Activated CD4-positive, alpha-beta T cell treated with anti-CD3 and anti-CD28 coated beads, Interleukin-2, amount 50 U/mL, for 48 hours (primary cell): ENCODE measurements at regions not wholly inside any gene's neighbourhood (a gene's known extent, or its start where the extent isn't known, plus 50 kb on each side); places are given as distances from the start of the nearest gene placed in this dataset.

Source experiments
- DNase-seq, 2 experiments: peaks; one replicate each; pipeline ENCODE4 v3.0.0-alpha.2; 2020

DNA sequence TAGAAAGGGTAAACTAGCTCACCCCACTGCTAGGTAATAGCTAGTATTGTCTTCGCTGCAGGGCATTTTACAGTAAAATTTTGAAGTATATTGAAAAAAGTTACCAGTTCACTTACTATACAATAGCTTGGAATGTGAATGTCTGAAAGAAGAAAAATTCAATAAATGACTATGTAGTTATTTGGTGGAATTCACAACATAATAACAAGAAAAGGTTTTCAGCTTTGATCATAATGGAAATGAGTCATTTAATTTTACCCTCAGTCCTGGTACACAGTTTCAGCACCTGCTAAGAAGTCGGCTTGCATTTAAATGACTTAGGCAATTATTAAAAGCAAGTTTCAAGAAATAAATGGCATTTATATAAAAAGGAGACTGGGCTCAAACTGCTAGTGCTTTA lies 90.4 kb downstream of the NUP35 start:
- no peak for DNase-seq

DNA sequence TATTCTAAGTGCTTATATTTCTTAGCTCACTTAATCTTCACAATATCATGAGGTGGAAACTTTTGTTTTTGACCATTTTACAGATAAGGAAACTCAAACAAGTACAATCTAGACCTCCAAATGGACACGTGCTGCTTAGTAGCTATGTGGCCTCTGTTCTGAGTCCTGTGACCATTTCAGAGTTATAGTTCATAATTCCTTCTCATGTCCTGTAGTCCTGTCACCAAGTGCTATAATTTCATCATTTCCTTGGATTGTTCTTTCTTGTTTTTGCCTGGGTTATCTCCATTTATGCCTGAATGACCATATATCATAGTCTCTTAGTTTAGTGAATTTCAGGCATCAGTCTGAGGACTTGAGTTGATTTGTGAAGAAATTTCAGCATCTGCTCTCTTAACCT lies 91.7 kb downstream of the NUP35 start:
- no peak for DNase-seq

DNA sequence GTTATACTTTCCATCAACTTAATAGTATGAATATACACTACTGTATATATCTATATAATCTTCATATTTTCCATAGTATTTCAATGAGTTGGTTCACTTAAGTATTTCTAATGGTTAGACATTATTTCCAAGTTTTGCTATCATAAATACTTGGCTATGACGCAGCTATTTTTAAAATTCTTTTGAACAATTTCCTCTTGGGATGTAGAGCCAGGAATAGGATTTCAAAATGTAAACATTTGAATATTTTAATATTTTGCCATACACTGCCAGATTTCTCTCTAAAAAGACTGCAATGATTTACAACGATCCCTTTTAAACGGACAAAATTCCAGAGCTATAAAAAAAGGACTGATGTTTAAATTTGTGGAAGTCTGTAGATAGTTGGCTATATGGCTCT lies 95.6 kb downstream of the NUP35 start:
- DNase-seq: no peak

DNA sequence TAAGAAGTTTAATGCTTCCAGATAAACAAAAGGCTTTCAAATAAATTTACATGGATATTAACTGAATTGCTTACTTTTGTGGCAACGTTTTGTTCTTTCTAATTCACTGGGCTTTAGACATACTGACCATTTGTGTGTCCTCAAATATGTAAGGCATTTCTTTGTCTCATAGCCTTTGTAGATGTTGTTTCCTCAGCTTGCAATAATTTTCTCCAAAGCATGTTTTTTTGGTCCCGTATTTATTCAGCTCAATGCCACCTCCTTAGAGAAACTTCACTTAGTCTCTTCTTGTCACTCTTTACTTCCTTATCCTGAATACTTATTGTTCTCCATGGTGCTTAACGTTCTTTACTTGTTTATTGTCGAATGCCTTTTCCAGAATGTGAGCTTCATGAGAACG lies 98.5 kb downstream of the NUP35 start:
- DNase-seq: no peak

DNA sequence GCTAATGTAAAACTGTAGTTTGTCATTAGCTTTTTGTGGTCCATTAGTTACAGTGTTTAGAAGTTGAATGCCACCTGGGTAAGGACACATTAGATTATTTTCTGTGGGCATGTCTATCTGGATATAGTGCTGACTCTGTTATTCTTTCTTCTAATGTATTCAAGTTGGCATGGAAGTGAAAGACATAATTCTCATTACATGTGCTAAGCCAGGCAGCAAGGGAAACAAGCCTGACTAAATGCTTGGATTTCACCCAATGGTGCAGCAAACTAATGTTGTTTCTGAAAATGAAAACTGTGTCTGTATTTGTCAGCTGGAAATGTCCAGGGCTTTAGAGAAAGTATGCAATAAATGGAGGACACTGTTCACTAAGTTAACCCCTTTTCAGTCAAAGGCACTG lies 100.7 kb downstream of the NUP35 start:
- DNase-seq: no peak

DNA sequence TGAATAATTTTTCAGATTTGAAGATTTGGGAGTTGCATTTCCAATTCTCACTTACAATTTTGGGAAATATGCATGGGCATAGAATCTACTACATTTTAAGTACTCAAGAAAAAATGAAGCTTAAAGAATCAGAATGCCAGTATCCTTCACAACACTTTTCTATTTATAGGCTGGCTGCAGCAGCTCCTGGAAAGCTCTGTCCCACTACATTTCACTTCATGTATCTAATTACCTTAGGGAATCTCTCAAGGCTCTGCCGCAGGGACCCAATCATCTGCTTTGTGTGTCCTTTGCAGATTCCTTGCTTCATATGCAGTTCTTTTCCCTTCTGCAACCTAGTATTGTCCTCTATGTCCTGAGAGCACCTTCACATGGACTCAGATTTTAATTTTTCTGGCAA lies 102.9 kb downstream of the NUP35 start:
- no peak for DNase-seq

DNA sequence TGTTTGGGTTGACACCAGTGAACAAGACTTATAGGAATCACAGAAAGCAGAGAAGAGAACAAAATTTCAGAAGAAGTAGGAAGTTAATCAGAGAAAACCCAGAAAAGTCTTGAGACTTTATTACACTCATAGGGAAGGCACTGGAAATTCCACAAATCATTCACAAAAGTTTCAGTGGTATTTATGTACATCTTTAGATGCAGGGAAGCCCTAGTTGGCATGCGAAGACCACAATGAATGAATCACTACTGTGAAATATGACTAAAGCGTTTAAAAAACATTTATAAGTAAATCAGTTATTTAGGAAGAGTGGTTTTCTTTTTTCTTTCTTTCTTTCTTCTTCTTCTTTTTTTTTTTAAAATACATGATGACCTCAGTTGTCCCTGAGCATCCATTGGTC lies 105.1 kb downstream of the NUP35 start:
- DNase-seq: peak in 1 of 2 experiments; percentile 11

DNA sequence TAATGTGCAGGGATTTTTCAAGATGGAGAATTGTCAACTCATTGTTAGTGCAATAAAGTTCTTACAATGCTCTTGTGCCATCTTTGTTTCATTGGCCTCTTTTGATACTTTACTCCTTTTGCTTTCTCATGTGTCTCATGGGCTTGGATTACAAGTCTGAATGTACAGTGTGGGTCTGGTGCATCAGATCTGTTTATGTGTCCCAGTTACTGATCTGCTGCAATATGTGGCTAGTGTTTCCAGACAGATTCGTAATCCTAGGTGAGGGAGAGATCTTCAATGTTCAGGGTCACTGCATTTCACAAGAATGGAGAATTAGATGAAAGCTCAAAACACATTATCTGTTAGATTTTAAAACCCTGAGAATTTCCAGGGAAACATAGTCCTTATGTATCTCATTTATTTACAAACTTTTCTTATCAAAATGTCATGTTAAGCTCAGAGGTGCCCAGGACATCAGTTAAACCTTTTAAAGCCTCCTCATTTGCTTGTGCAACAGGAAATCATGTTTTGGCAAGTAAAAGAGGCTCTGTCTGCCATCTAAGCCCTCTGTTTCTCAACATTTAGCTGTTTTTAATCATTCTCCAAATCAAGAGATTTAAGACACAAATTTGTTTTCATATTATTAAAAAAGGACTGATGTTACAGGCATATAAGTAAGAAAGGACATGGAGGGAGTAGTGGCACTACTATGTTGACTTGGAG lies 108.1 kb downstream of the NUP35 start:
- DNase-seq: no peak

DNA sequence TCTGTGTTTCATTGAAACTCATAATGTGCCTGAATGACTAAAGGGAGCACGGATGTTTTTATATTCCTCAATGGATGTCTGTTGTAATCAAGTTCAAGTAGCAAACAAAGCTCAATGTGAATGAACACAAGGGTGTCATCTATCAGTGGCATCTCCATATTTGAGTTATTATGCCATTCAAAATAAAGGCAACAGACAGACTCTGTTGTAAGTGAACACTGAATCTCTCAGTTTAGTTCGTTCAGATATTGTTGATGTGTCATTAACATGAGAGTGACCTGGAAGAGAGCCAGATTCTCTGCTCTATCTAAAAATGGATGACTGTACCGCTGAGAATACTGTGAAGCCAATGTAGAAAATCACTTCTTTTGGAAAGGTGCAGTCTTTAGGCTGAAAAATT lies 118.7 kb downstream of the NUP35 start:
- DNase-seq: no peak

DNA sequence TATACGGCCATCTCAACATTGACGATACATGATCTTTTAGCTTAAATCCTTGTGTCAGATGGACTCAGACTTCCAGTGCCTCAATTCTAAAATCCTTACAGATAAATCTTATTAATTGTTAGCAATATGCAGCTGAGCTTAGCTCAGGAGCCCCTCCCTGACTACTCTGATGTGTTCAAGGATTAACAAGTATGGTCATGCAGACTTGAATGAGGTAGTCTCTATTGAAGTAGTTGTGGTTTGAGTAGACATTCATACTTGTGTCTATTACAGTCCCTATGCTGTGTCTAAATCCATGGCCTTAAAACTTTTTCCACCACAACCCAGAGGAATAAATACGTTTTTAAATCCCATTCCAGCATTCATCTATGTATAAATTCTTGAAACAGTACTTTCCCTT lies 119.5 kb downstream of the NUP35 start:
- no peak for DNase-seq

DNA sequence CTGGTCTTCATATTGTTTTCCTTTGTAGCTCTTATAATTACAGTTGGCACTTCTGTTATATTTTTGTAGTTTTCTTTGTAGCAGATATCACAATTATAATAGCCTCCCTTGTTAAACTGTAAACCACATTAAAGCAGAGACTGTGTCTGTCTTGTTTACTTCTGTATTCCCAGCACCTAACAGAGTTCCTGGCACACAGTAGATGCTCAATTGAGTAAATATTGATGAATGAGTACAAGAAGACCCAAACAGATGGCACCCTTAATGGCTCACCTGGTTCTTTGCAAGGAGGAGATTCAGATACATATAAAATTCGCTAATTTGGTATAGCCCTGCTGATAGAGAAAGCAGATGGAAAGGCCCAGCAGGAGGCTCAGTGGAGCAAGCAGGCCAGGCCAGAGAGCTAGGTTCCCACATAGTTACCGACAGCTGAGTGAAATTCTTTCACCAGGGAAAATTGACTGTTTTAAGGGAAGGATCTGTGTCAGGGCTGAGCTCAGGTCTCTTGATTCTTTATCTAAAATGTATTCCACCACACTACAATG lies 120.1 kb downstream of the NUP35 start:
- DNase-seq: no peak

DNA sequence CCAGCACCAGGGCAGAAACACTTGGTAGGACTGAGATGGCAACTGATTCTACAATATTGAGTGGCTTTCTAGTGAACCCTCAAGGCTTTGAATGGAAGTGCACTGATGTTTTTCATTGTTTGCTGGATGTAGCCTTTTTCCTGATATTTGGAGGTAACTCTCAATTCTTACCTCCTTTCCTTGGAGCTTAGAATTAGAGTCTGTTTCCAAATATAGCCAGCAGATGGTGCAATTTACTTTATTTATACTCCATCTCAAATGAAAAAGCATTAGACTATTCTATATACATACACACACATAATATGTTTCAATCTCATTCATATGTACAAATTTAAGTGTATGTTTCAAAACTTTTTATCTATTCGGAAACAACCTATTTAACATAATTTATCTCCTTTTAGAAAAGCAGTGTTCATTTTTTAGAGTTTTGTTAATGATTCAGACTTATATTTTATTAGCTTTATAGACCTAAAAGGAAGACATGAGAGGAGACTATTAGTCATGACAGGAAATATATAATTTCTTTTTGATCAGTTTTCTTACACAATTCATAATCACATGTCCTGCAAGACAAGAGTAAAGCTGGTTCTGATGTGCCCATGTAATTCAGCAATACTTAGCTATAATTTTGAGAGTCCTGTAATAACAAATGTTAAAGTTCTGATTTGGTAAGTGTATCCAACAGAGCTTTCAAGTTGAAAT lies 124.8 kb downstream of the NUP35 start:
- DNase-seq: no peak

DNA sequence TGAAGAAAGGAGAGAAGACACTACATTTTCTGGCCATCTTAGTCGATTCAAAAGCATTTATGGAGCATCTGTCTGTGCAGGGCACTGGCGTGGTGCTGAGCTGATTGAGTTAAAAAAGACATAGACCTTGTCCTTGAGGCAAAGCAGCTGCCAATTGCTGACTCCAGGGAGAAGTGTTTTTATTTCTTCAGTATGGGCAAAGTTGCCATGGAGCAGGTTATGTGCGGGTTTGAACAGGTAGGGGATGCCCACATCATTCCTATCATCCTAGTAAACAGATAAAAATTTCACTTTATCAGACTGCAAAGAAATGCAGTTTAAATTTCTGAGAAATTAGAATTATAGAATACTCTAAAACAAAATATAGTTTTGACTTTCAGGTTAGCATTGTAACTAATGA lies 125.8 kb downstream of the NUP35 start:
- DNase-seq: no peak

DNA sequence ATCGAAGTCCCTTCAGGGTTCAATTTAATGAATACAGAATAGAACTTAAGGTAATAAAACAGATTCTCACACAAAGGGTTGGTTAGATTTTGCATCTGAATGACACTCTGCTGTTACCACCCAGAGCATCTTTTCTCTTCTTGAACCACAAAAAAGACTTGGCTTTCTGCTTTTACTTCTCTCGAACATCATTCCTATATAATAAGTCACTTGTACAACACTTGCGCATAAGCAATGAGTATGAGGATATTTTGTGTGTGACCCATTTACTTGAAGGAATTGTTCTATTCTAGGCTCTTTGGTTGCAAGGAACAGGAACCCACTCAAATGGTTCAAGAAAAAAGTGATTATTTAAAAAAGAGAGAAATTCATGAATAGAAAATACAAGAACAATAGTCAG lies 126.2 kb downstream of the NUP35 start:
- no peak for DNase-seq

DNA sequence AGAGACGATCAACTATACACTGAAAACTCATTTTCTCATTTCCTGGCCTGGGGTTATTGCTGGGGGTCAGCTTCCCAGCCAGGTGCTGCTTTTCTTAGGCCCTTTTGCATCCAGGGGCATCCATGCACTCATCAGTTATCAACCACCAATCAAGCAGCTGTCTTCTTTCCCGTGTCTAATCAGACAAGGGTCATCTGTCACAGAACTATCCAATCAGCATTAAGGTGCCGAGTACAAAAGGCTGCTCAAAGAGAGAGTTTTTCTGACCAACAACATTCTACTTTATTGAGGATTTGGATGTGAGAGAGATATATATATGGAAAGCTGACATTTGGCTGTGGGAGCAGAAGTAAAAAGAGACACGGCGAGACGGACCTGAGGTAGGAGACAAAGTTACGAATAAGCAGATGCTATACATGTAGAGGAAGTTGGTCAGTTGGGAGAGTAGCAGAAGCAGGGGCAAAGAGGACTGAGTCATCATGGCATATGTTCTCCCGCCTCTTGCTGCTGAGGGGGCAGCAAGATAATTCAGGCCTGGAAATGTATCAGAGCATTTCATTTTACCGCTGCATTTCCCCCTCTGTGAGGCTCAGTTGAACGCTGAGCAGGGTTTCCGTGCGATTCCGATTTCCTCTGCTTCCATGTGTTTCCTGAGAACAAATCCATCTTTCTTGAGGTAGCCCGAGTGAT lies 129.3 kb downstream of the NUP35 start:
- DNase-seq: no peak

DNA sequence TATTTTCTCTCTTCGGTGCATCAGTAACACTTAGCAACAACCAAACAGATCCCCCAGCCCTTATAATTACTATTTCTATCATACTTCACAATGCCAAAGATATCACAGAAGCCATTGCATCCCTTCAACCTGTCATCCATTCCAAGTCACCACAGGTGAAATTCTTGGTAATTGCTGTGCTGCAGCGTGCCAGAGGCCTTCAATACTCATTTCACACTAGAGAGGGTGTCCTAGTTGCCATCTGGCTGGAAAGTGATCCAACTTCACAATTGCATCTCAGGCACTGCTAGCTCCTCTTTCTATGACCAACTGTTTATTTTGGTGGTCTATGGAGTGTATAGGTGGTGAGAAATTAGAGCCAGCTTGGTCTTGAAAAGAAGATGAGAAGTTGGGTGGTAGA lies 131.2 kb downstream of the NUP35 start:
- DNase-seq: no peak

DNA sequence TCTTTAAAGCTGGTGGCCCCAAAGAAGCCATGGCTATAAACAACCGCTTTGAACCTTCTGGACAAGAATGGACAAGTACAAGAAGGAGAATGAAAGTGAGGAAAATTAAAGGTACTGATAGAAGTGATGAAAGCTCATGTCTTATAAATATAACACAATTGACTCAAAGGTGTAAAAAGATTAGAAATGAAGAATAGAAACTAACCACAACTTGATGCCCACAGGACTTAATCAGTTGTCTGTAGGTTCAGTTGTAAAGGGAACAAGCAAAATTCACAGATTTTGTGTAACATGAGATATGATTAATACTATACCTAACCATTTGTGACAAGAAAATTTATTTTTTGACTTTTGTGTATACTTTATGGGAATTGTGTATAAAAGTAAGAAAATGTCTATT lies 135.7 kb downstream of the NUP35 start:
- DNase-seq: no peak

DNA sequence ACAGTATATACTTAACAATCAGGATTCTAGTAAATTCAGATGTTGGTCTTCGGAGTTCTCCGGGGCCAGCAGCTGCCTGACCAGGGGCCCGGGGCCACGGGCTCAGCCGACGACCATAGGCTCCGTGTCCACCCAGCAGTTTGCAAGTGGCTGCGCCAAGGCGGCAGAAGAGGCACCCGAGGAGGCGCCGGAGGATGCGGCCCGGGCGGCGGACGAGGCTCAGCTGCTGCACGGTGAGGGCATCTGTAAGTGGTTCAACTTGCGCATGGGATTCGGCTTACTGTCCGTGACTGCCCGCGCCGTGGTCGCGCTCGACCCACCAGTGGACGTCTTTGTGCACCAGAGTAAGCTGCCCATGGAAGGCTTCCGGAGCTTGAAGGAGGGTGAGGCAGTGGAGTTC lies 136.3 kb downstream of the NUP35 start:
- no peak for DNase-seq

DNA sequence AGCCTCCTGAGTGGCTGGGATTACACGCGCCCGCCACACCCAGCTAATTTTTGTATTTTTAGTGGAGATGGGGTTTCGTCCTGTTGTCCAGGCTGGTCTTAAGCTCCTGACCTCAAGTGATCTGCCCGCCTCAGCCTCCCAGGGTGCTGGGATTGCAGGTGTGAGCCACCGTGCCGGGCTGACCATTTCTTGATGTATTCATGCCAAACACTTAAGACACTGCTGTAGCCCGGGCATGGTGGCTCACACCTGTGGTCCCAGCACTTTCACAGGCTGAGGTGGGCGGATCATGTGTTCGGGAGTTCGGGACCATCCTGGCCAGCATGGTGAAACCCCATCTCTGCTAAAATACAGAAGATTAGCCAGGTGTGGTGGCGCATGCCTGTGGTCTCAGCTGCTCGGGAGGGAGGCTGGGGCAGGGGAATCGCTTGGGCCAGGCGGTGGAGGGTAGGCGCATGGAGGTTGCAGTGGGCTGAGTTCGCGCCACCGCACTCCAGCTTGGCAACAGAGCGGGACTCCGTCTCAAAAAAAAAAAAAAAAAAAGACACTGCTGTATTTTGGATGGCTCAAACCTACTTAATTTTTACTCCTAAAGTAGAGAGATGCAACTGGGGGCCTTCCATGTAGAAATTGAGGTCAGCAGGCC lies 140.8 kb downstream of the NUP35 start:
- no peak for DNase-seq

DNA sequence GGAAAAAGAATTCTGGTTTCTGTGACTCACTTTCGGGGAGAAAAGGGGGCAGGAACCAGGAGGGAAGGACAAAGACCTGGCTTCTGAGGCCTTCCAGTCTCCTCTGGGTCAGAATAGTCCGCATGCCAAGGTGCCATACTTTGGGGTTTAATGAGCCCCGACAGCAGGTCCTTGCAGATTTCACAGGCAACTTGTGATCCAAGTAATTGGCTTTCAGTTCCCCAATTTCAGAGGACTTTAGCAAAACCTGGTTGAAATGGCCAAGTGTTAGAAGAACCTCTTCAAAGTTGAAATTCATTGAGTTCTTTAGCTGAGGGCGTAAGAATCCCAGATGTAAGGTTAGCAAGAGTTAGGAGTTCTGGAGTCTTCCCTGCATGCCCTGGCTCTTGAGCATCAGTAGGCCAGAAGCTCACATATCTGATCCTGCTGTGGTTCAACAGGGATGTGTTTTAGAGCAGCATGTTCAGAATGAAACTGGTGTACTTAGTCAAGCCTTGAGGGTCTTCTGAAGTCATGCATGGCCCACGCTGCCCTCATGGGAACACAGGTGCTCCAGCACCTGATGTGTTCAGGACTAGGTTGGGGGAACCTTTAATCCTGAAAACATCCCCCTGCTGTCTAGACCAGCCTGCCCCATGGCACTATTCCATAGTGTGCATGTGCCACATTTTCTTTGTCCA lies 143.0 kb downstream of the NUP35 start:
- no peak for DNase-seq

DNA sequence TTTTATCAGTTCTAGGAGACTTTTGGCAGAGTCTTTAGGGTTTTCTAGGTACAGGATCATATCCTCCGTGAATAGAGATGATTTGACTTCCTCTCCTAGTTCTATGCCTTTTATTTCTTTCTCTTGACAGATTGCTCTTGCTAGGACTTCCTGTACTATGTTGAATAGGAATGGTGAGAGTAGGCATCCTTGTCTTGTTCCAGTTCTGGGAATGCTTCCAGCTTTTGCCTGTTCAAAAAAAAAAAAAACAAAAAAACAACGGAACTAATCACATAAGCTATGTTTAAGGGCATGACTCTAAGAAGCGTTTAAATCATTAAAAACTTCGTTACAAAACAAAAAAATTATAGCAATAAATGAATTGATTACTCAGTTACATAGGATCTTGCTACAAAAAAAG lies 145.7 kb downstream of the NUP35 start:
- no peak for DNase-seq

DNA sequence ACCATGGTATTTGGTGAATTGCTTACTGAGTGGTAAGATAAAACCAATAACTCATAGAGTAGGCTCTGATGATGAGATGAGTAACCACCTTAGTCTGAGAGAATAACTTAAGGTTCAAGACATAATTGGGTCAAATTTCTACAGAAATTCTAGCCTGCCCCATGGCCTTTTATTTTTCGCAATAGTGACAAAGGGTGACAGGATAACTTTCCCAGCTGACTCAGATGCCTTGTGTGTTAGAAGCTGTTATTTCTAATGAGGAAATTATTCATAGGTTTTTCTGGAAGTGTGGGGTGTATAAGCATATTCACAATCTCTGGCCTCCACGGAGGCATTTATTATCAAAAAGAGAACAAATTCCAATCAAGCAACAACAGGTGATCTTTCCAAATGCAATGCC lies 159.0 kb downstream of the NUP35 start:
- DNase-seq: no peak

DNA sequence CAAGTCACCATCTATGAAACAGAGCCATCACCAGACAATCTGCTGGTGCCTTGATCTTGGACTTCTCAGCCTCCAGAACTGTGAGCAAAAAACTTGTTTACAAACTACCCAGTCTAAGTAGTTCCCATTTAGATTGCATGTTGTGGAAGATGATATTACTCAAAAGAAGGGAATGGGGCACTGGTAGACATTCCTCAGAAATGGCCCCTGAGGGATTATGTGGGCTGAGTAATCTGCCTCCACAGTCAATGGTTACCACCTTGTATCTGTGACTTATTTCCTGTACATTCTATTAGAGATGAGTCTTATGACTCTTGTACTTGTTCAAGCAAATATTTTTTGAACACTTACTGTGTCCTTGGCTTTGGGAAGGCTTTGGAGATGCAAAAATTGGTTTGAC lies 160.4 kb downstream of the NUP35 start:
- DNase-seq: no peak
